Stimulated activated CD8-positive, alpha-beta memory T cell treated with anti-CD3 and anti-CD28 coated beads, Interleukin-7, amount 100 ng/mL, for 48 hours (primary cell): ENCODE measurements at regions not wholly inside any gene's neighbourhood (a gene's known extent, or its start where the extent isn't known, plus 50 kb on each side); places are given as distances from the start of the nearest gene placed in this dataset.

Experiments
- DNase-seq, 2 donors: peaks; one replicate each; pipeline ENCODE4 v3.0.0-alpha.2; 2020; ENCODE audit warnings: low read depth in 1 of 2; ENCODE audit errors: extremely low read depth in 1 of 2

GRCh38 chr11:90836031-90836430 is 613.2 kb upstream of the CHORDC1 start:
- DNase-seq = no peak

- no peak for DNase-seq
Measured at GRCh38 chr11:90823446-90823845, 600.6 kb upstream of the CHORDC1 start.

GRCh38 chr11:90822996-90823395 is 600.1 kb upstream of the CHORDC1 start:
- no peak for DNase-seq

- DNase-seq = no peak
Measured at GRCh38 chr11:90818196-90818745, 595.4 kb upstream of the CHORDC1 start.

- DNase-seq = no peak
Measured at GRCh38 chr11:90809581-90809980, 586.7 kb upstream of the CHORDC1 start.

- DNase-seq = no peak
Measured at GRCh38 chr11:90805172-90805571, 582.3 kb upstream of the CHORDC1 start.

- no peak for DNase-seq
Measured at GRCh38 chr11:90803831-90804230, 581.0 kb upstream of the CHORDC1 start.

GRCh38 chr11:90803366-90803765 is 580.5 kb upstream of the CHORDC1 start:
- DNase-seq = no peak

- DNase-seq = no peak
Measured at GRCh38 chr11:90798769-90799168, 575.9 kb upstream of the CHORDC1 start.

GRCh38 chr11:90795746-90796145 is 572.9 kb upstream of the CHORDC1 start:
- no peak for DNase-seq

- no peak for DNase-seq
Measured at GRCh38 chr11:90788961-90789360, 566.1 kb upstream of the CHORDC1 start.

GRCh38 chr11:90784241-90784814 is 561.5 kb upstream of the CHORDC1 start:
- DNase-seq = no peak

GRCh38 chr11:90783111-90783510 is 560.3 kb upstream of the CHORDC1 start:
- DNase-seq = no peak

GRCh38 chr11:90779098-90779497 is 556.2 kb upstream of the CHORDC1 start:
- no peak for DNase-seq

- no peak for DNase-seq
Measured at GRCh38 chr11:90775567-90776165, 552.8 kb upstream of the CHORDC1 start.

- no peak for DNase-seq
Measured at GRCh38 chr11:90774727-90775566, 552.1 kb upstream of the CHORDC1 start.

GRCh38 chr11:90770007-90770406 is 547.2 kb upstream of the CHORDC1 start:
- DNase-seq = no peak

GRCh38 chr11:90766121-90766520 is 543.3 kb upstream of the CHORDC1 start:
- no peak for DNase-seq

GRCh38 chr11:90764691-90765090 is 541.8 kb upstream of the CHORDC1 start:
- no peak for DNase-seq

GRCh38 chr11:90757849-90758494 is 535.1 kb upstream of the CHORDC1 start:
- DNase-seq = no peak

- no peak for DNase-seq
Measured at GRCh38 chr11:90756617-90757016, 533.8 kb upstream of the CHORDC1 start.
